ENCODE measurements at regions not wholly inside any gene's neighbourhood (a gene's known extent, or its start where the extent isn't known, plus 50 kb on each side); places are given as distances from the start of the nearest gene placed in this dataset.
"Not testable (repeated sequence)": the region's sequence is repeated elsewhere in the genome, so short reads cannot be mapped to it uniquely, and the experiment has no call there.

DNA sequence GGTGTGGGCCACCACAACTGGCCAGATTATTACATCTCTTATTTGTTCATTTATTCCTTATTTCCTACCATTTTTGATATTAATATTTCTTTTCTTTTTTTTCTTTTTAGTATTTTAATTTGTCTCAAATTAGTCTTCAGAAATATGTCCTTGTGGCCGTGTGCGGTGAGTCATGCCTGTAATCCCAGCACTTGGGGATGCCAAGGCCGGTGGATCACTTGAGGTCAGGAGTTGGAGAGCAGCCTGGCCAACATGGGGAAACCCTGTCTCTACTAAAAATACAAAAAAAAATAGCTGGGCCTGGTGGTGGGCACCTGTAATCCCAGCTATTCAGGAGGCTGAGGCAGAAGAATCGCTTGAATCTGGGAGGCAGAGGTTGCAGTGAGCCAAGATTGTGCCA is 376.2 kb upstream of the AGA start:
- in situ Hi-C loops (cut with MboI; ENCODE audit: low sequenced_read_pairs); POLR2A ChIA-PET (ENCODE audit: unreplicated experiment); H3K27me3 ChIP-seq (ENCODE audit: control insufficient read depth, insufficient read depth, low read length); H2AK9ac ChIP-seq (replicated peaks; ENCODE audit: low read depth, low read length, poor library complexity); H2BK20ac ChIP-seq (ENCODE audit: low read depth, low read length); ATAC-seq (ENCODE audit: low read depth); H3K4ac ChIP-seq (ENCODE audit: low read depth, low read length); H3K9me3 ChIP-seq (ENCODE audit: control insufficient read depth, insufficient read depth, low read length); H4K20me1 ChIP-seq (ENCODE audit: insufficient read depth, low read length); H4K91ac ChIP-seq (ENCODE audit: insufficient read depth, low read depth, low read length); H3K4me3 ChIP-seq (ENCODE audit: insufficient read depth, low read depth, low read length); H3K14ac ChIP-seq (replicated peaks; ENCODE audit: low read depth, low read length); H4K5ac ChIP-seq (ENCODE audit: low read depth, low read length); H3K36me3 ChIP-seq (ENCODE audit: control insufficient read depth, insufficient read depth, low read length); CTCF ChIA-PET; H2BK5ac ChIP-seq (ENCODE audit: low read depth, low read length, poor library complexity, severe bottlenecking); H3K56ac ChIP-seq (ENCODE audit: extremely low read depth, insufficient read depth, low read length); dilution Hi-C loops (cut with HindIII; ENCODE audit: low sequenced_read_pairs, unreplicated experiment); H2AK5ac ChIP-seq (ENCODE audit: low read depth, low read length); H3K9me1 ChIP-seq (ENCODE audit: insufficient read depth, low read length); H2AFZ ChIP-seq (replicated peaks; ENCODE audit: low read length, poor library complexity); H2BK120ac ChIP-seq (ENCODE audit: low read depth, low read length); H3K27ac ChIP-seq (ENCODE audit: insufficient read depth, low read length); intact Hi-C loops (cut with micrococcal nuclease); H3K79me1 ChIP-seq (ENCODE audit: low read depth in 1 of 2, low read length in 2 of 2); H3K23ac ChIP-seq (ENCODE audit: low read depth, low read length); H4K8ac ChIP-seq (ENCODE audit: low read depth in 2 of 2, low read length in 2 of 2); BruUV-seq (replicated peaks); H3K4me2 ChIP-seq (ENCODE audit: low read depth, low read length); H3K9ac ChIP-seq (ENCODE audit: low read depth, low read length); H2BK15ac ChIP-seq (ENCODE audit: low read depth, low read length); H3K4me1 ChIP-seq (ENCODE audit: control insufficient read depth, insufficient read depth, low read length); H3K18ac ChIP-seq (ENCODE audit: low read depth, low read length); DNase-seq: not testable (repeated sequence)
- no CpG with 5 or more reads among the region's 4 CpGs for WGBS, 2 experiments (ENCODE audit: extremely low coverage in 2 of 2, insufficient read length in 1 of 2)

Data from IMR-90 (cell line).